Rectal smooth muscle tissue (tissue), 1 donor: ENCODE measurements at regions not wholly inside any gene's neighbourhood (a gene's known extent, or its start where the extent isn't known, plus 50 kb on each side); places are given as distances from the start of the nearest gene placed in this dataset.

Experiments
- H3K27ac ChIP-seq: one replicate; pipeline ENCODE4 v1.7.0; 2013; ENCODE audit warnings: low read depth, low read length, inconsistent platforms
- H3K27me3 ChIP-seq: one replicate; pipeline ENCODE4 v1.7.0; 2013; ENCODE audit warnings: low read length; ENCODE audit not compliant: control insufficient read depth, insufficient read depth
- H3K36me3 ChIP-seq: one replicate; pipeline ENCODE4 v1.7.0; 2013; ENCODE audit warnings: low read length; ENCODE audit not compliant: control insufficient read depth, insufficient read depth
- H3K4me1 ChIP-seq: one replicate; pipeline ENCODE4 v1.7.0; 2013; ENCODE audit warnings: low read length; ENCODE audit not compliant: control insufficient read depth, insufficient read depth
- H3K4me3 ChIP-seq: one replicate; pipeline ENCODE4 v1.7.0; 2013; ENCODE audit warnings: low read length
- H3K9ac ChIP-seq: one replicate; pipeline ENCODE4 v1.7.0; 2013; ENCODE audit warnings: low read length

- Histone ChIP-seq H3K36me3 (no peaks in the 10 kb centered on the region), H3K4me1 (no peaks in the 10 kb centered on the region), H3K27me3 (no peaks in the 10 kb centered on the region), H3K4me3 (no peak overlapping the region), H3K9ac (no peak overlapping the region), H3K27ac (no peak overlapping the region)
These were observed 146.4 kb downstream of the RPS24 start for GRCh38 chr10:78179886-78180705.

DNA sequence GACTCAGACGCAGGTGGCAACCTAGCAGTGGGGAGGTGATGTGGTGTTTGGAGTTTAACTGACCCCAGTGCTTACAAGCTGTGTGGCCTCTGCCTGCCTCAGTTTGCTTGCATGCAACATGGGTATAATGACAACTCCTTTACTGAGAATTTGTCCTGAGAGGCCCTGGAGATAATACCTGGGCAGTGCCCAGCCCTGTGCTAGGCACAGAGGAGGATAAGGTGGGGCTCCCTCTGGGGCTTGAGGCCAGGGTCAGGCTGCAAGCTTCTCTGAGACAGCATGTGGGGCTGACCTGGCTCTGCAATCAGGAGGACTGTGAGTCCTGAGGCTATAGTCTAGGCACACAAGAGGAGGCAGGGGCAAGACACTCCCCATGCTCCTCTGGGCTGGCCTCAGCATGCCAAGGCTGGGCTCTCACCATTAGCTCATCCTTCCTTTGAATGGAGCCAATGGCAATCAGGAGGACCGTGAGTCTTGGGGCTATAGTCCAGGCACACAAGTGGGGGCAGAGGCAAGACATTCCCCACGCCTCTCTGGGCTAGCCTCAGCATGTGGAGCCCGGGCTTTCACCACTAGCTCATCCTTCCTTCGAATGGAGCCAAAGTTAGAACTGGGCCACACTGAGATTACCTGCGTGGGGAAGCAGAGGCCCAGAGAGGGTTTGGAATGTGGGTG lies 147.9 kb downstream of the RPS24 start:
- H3K4me3 ChIP-seq, result no peak overlapping the region
- no peak overlapping the region for H3K27ac ChIP-seq
- no peaks in the 10 kb centered on the region for H3K36me3 ChIP-seq
- H3K27me3 ChIP-seq, result no peaks in the 10 kb centered on the region
- H3K9ac ChIP-seq, result no peak overlapping the region
- H3K4me1 ChIP-seq, result no peaks in the 10 kb centered on the region

DNA sequence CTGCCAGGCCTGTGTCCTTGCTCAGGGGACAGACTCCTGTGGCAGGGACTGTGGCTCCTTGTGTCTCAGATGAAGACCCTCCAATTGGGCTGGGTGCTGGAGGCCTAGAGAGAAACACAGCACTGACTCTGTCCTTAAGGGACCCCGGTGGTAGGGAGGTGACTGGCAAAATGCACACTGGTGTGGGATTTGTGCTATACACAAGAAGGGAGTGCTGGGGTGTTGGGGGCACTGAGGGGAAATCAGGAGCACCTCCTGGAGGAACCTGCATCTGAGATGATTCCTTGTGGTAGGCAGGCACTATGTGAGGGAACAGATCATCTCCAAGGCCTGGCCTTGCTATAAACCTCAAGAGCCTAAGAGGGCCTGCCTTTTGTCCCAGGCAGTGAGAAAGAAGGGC lies 149.2 kb downstream of the RPS24 start:
- H3K27ac ChIP-seq, result no peak overlapping the region
- no peaks in the 10 kb centered on the region for H3K36me3 ChIP-seq
- no peaks in the 10 kb centered on the region for H3K27me3 ChIP-seq
- H3K9ac ChIP-seq, result no peak overlapping the region
- H3K4me3 ChIP-seq, result no peak overlapping the region
- no peaks in the 10 kb centered on the region for H3K4me1 ChIP-seq

- Histone ChIP-seq H3K4me3 (no peak overlapping the region), H3K9ac (no peak overlapping the region), H3K27ac (no peak overlapping the region), H3K36me3 (no peaks in the 10 kb centered on the region), H3K4me1 (no peaks in the 10 kb centered on the region), H3K27me3 (no peaks in the 10 kb centered on the region)
These were observed 151.4 kb downstream of the RPS24 start for GRCh38 chr10:78184851-78185692.

DNA sequence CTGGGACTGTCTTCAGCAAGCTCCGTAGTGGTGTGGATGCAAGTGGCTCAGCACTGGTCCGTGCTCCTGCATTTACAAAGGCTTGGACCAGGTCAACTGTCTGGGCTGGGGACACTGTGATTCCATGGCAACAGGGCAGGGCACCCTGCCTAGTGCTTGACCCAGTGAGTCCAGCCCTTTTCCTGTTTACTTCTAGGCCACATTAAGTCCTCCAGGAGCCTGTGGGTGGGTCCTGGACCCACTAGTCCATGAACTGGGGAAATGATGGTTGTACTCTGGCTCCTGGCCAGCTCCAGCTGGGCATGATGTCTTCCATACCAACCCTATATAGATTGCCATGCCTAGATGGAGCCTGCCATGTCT lies 152.0 kb downstream of the RPS24 start:
- no peak overlapping the region for H3K27ac ChIP-seq
- H3K4me1 ChIP-seq, result no peaks in the 10 kb centered on the region
- no peaks in the 10 kb centered on the region for H3K36me3 ChIP-seq
- no peak overlapping the region for H3K4me3 ChIP-seq
- no peaks in the 10 kb centered on the region for H3K27me3 ChIP-seq
- H3K9ac ChIP-seq, result no peak overlapping the region

GRCh38 chr10:78186572-78186971 lies 152.9 kb downstream of the RPS24 start:
- no peak overlapping the region for H3K9ac ChIP-seq
- H3K4me3 ChIP-seq, result no peak overlapping the region
- no peaks in the 10 kb centered on the region for H3K27me3 ChIP-seq
- H3K36me3 ChIP-seq, result no peaks in the 10 kb centered on the region
- H3K27ac ChIP-seq, result no peak overlapping the region
- H3K4me1 ChIP-seq, result no peaks in the 10 kb centered on the region

DNA sequence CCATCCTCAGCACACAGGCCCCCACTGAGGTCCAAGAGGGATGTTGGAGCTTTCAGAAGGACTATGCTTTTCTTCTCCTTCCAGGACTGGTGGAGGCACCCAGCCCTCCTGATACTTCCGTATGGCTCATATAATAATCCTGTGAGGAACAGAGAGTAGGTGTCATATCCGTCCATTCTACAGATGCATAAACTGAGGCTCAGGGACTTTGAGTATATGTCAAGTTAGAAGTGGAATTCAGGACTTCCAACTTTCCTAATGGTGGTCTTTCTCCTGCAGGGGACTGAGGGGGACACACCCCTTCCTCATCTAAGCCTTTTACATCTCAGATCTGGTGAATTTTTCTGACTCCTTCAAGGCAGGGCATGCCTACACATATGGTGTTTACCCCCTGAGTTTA lies 153.7 kb downstream of the RPS24 start:
- Histone ChIP-seq H3K4me1 (no peaks in the 10 kb centered on the region), H3K27me3 (no peaks in the 10 kb centered on the region), H3K27ac (no peak overlapping the region), H3K4me3 (no peak overlapping the region), H3K9ac (no peak overlapping the region), H3K36me3 (no peaks in the 10 kb centered on the region)

DNA sequence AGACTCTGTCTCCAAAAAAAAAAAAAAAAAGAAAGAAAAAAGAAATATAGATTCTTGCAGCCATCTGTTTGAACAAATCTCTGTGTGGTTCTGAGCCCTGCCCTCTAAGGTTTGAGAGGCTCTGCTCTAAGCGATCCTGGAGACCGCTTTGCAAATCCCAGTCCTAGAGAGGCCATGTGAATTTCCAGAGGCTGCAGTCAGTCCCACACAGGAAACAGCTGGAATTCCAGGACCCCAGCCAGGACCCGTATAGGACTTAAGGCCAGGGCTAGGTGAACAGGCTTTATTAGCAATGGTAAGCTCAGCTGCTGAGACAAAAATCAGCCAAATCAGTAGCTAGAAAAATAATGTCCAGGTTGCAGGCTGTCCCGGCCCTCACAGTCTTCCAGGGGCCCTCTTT lies 154.8 kb downstream of the RPS24 start:
- Histone ChIP-seq H3K4me3 (no peak overlapping the region), H3K4me1 (no peaks in the 10 kb centered on the region)

GRCh38 chr10:78190051-78190825 lies 156.6 kb downstream of the RPS24 start:
- Histone ChIP-seq H3K27ac (no peak overlapping the region), H3K4me1 (no peaks in the 10 kb centered on the region), H3K27me3 (no peaks in the 10 kb centered on the region), H3K4me3 (no peak overlapping the region), H3K9ac (no peak overlapping the region), H3K36me3 (no peaks in the 10 kb centered on the region)

More for the DNA sequence above, 154.8 kb downstream of the RPS24 start:
- Histone ChIP-seq H3K9ac (no peak overlapping the region), H3K27ac (no peak overlapping the region), H3K27me3 (no peaks in the 10 kb centered on the region), H3K36me3 (no peaks in the 10 kb centered on the region)

DNA sequence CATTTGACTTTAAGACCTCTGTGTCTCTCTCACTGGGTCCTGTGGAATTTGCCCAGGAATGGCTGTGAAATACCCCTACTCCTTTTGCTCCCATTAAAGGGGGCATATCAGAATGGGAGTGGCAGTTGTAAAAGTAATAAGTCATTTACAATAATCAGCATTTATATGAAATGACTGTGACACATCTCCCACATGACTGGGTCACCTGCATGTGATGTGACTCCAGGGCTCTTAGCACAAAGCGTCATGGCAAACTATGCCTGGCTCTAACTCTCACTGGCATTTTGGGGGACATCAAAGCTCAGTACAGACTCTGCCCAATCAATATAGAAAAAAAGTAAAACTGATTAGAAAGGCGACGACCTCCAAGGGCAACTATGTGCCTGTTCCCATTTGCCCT lies 157.6 kb downstream of the RPS24 start:
- Histone ChIP-seq H3K4me3 (no peak overlapping the region), H3K27ac (no peak overlapping the region), H3K27me3 (no peaks in the 10 kb centered on the region), H3K4me1 (no peaks in the 10 kb centered on the region), H3K9ac (no peak overlapping the region), H3K36me3 (no peaks in the 10 kb centered on the region)

DNA sequence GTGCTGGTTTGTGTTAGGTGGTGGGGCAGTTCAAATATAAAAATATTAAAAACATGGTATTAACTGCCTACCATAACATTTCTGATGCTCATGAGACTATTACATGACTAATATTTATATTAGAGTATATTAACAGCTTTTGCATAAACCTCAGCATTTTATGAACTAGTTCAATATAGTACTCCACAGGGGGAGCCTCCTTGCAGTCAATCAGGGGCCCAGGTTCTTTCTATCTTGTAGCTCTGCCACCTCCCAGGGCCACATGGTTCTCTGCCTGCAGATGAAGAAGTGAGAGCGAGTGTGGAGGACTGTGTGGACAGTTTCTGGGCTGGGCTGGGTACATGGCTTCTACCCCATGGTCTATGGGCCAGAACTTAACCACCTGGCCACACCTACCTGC lies 159.5 kb downstream of the RPS24 start:
- H3K27ac ChIP-seq, result no peak overlapping the region
- no peaks in the 10 kb centered on the region for H3K36me3 ChIP-seq
- no peak overlapping the region for H3K4me3 ChIP-seq
- H3K9ac ChIP-seq, result no peak overlapping the region
- no peaks in the 10 kb centered on the region for H3K27me3 ChIP-seq
- H3K4me1 ChIP-seq, result no peaks in the 10 kb centered on the region

DNA sequence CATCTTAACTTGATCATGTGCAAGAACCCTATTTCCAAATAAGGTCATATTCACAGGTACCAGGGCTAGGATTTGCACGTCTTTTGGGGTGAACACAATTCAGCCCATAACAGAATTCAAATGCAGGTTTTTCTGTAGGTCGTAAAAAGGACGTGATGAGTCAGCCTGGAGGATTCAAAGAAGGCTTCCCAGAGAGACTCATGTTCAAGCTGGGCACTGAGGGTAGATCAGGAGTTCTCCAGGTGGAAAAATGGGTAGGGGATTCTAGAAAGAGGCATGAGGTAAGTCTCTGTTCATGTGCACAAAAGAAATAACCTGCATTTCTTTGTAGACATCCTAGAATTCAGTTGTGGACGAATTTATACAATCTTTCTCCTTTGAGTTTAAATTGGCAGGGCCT lies 160.4 kb downstream of the RPS24 start:
- no peaks in the 10 kb centered on the region for H3K27me3 ChIP-seq
- H3K36me3 ChIP-seq, result no peaks in the 10 kb centered on the region
- H3K9ac ChIP-seq, result no peak overlapping the region
- H3K27ac ChIP-seq, result no peak overlapping the region
- H3K4me3 ChIP-seq, result no peak overlapping the region
- no peaks in the 10 kb centered on the region for H3K4me1 ChIP-seq
